ENCODE measurements at regions not wholly inside any gene's neighbourhood (a gene's known extent, or its start where the extent isn't known, plus 50 kb on each side); places are given as distances from the start of the nearest gene placed in this dataset.

DNA sequence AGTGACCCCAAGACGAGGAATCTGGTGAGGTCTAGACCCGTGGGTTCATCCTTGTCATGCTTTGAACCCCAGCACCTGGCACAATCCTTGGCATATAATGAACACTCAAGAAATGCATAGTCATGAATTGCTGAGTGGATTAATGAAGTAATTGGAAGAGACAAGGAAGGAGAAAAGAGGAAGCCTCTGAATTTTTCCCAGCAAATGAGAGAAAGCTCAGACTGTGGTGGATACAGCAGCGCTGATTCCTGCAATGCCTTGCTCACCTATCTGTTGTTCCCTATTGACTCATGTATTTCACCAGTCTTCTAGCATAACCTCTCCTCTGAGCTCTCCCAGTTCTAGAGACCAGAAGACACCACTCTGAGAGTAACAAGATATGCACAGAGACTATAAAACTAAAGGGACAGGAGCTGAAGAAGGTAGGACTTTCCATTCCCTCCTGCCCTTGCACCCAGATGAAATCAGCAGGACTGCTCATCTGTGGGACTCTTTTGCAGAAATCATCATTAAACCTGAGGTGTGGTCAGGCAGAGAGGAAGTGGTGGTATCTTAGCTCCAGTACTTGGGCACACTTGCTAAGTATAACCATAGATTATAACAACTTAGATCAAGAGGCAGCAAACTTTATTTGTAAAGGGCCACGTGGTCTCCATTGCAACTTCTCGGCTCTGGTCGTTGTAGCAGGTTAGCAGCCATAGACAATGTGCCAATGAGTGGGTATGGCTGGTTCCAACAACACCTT is 102.8 kb downstream of the MAF start:
- DNase-seq (ENCODE audit: low read depth): no peak

- no peak for DNase-seq (ENCODE audit: low read depth)
Measured at GRCh38 chr16:79493911-79494310, 106.6 kb downstream of the MAF start.

DNA sequence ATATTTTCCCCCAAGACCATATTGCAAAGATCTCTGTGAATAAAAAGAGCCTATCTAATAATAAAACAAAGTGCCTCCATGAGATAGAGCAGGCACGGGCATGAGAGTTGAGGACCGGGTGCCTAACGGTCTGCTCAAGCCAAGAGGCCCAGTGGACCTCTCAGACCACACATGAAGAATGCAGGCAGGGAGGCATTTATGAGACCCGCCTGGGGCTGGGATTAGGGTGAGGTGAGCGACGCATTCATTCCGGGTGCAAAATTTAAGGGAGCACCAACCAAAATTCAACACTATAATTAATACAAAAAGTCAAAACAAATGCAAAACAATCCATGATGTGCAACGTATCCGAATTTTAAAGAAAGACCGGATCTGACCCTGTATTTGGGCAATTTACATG is 108.5 kb downstream of the MAF start:
- no peak for DNase-seq (ENCODE audit: low read depth)

GRCh38 chr16:79485020-79485419 is 115.5 kb downstream of the MAF start:
- no peak for DNase-seq (ENCODE audit: low read depth)

- DNase-seq (ENCODE audit: low read depth): no peak
Measured at GRCh38 chr16:79484237-79484636, 116.3 kb downstream of the MAF start.

DNA sequence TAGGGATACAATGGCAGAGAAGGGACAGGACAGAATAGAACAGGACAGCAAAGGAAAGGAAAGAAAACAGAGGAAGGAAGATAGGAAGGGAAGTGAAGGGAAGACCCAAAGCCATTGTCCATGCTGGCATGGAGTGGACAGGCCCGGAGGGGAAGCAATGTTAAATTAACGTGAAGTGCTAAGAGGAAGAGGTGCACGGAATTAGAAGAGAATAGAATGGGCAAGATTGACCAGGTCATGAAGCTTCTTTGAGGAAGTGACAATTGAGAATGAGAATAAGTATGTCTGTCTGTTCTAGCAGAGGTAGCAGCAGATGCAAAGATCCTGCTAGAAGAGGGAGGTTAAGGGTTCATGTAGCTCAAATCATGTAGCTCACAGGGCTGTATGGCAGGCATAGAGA is 117.2 kb downstream of the MAF start:
- no peak for DNase-seq (ENCODE audit: low read depth)

GRCh38 chr16:79482011-79482410 is 118.5 kb downstream of the MAF start:
- no peak for DNase-seq (ENCODE audit: low read depth)

GRCh38 chr16:79480929-79481328 is 119.6 kb downstream of the MAF start:
- no peak for DNase-seq (ENCODE audit: low read depth)

DNA sequence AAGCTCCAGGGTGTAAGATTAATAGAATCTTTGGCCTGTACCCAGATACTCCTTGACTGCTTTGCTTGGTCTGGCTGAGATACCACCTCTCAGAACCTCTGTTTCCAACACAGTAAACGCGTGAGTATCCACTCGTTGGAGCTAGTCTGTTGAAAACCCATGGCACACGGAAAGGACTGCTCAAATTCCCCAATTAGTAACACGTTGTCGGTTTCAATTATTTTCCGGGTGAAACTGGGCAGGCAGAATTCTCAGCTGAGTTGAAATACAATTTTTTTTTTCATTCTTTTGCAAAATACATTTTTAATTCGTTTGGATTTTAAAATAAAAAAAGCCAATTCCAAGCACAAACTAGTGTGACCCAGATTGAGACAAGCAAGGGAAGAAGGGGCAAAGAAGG is 120.5 kb downstream of the MAF start:
- DNase-seq (ENCODE audit: low read depth): no peak

- DNase-seq (ENCODE audit: low read depth): no peak
Measured at GRCh38 chr16:79476580-79476979, 124.0 kb downstream of the MAF start.

- DNase-seq (ENCODE audit: low read depth): no peak
Measured at GRCh38 chr16:79475841-79476240, 124.7 kb downstream of the MAF start.

DNA sequence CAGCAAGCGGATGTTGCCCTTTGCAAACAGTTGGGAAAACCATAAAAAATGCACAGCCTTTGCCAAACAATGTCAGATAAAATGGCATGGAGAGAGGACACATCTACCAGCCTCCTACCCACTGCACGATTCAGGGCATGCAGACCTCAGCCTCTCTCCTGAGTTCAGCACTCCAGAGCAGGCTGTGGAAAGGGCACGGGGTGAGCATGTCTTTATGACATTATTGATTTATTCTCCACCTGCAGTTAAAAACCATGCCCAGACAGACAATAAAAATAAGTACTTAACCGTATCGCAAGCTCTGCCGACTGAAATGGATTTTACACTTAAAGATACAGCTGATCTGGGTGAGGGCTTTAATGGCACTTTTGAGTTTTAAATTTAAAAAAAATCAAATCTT is 127.1 kb downstream of the MAF start:
- DNase-seq (ENCODE audit: low read depth): no peak

- DNase-seq (ENCODE audit: low read depth): no peak
Measured at GRCh38 chr16:79472426-79472825, 128.1 kb downstream of the MAF start.

DNA sequence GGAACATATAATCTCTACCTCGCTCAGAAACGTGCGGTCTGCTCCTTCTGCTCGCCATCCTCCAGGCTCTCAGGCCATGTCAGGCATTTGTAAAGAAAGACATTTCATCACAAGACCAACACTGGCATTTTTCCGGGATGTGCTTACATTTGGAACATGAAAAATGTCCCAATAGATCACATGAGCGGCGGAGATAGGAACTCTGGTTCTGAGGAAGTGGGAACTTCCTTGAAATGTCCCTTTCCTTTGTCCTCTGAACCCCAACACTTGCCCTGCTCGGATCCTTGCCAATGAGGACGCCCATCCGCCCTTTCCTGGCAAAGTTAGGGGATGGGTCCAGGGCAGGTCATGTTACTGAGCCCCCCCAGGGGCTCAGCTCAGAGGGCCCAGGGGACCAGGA is 130.5 kb downstream of the MAF start:
- DNase-seq (ENCODE audit: low read depth): no peak

GRCh38 chr16:79468631-79469030 is 131.9 kb downstream of the MAF start:
- DNase-seq (ENCODE audit: low read depth): no peak

GRCh38 chr16:79468121-79468552 is 132.4 kb downstream of the MAF start:
- no peak for DNase-seq (ENCODE audit: low read depth)

GRCh38 chr16:79466111-79466510 is 134.4 kb downstream of the MAF start:
- DNase-seq (ENCODE audit: low read depth): no peak

GRCh38 chr16:79463841-79464240 is 136.7 kb downstream of the MAF start:
- DNase-seq (ENCODE audit: low read depth): no peak

DNA sequence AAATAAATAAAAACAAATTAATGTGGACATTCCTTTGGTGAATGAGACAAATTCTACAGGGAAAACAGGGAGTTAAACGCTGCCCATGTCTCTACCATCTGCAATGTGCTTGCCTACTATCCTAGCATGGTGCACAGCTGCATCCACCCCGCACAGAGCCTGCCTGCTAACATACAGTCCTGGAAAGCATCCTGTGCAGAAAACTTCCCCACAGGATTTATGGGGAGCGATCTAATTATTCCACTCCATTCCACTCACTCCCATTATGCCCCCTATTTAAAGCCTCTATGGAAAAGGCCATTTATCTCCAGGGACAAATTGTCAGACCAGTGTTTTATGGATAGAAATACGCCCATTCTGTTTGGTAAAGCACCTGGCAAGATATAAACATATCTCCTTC is 144.5 kb downstream of the MAF start:
- DNase-seq (ENCODE audit: low read depth): no peak

- no peak for DNase-seq (ENCODE audit: low read depth)
Measured at GRCh38 chr16:79452671-79453070, 147.9 kb downstream of the MAF start.

- peak; percentile 22 for DNase-seq (ENCODE audit: low read depth)
Measured at GRCh38 chr16:79451196-79451816, 149.2 kb downstream of the MAF start.

DNA sequence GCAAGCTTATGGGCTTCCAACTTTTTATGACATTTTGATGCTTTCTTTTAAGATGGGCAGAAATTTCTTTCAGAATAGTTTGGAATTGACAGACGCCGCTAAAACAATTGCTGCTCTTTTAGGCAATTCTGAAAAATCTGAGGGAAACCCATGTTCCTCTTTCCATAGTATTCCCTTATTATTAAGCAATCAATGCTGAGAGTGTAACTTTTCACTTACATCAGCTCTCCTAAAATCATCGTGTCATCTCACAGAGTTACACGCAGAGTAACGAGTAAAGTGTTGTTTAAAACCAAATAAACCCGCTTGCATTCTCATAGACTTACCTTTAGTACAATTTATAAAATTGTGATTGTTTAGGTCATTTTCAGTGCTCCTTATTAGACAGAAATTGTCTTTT is 150.6 kb downstream of the MAF start:
- DNase-seq (ENCODE audit: low read depth): no peak

DNA sequence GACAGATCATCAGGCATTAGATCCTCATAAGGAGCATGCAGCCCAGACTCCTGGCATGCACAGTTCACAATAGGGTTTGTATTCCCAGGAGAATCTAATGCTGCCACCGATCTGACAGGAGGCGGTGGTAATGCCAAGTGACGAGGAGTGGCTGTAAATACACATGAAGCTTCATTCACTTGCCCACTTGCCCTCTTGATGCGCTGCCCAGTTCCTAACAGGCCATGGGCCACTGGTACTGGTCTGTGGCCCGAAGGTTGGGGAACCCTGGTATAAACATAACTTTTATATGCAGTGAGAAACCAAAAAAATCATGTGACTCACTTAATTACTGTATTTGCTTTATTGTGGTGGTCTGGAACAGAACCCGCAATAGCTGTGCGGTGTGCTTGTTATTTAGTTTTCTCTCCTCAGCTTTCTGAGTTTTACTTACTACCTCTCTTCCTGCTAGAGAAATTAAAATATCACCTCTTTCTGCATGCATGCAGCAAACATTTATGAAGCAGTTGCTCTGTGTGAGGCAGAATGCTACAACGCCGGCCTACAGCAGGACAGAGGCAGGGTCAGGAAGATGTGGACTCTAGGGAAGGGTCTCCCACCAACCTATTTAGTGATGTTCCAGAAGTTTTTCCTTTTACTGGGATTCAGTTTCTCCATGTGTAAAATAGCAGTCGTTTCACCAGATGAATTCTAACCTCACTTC is 151.3 kb downstream of the MAF start:
- no peak for DNase-seq (ENCODE audit: low read depth)

Measured in CMK (cell line).